Upper lobe of left lung (tissue), 6 donors: ENCODE measurements at regions not wholly inside any gene's neighbourhood (a gene's known extent, or its start where the extent isn't known, plus 50 kb on each side); places are given as distances from the start of the nearest gene placed in this dataset.

Experiments
- ATAC-seq, 2 donors: fragments of 200-7000 bp; cut with Tn5 transposase; one replicate each; pipeline ENCODE4 v1.9.1; 2022; ENCODE audit warnings: mild to moderate bottlenecking in 2 of 2, moderate library complexity in 2 of 2; ENCODE audit not compliant: low FRiP score in 2 of 2
- DNase-seq, 2 donors: peaks; one replicate each; pipeline ENCODE4 v3.0.0-alpha.2; 2019 to 2020
- H3K27ac ChIP-seq, 4 donors: fragments of 200-600 bp; sonication (generic); one replicate each; pipeline ENCODE4 v1.5.1; 2016 to 2019
- H3K27me3 ChIP-seq, 4 donors: fragments of 200-600 bp; sonication (generic); one replicate each; pipeline ENCODE4 v1.5.1; 2017 to 2019
- H3K36me3 ChIP-seq, 4 donors: fragments of 200-600 bp; sonication (generic); one replicate each; pipeline ENCODE4 v1.5.1; 2016 to 2019
- H3K4me1 ChIP-seq, 4 donors: fragments of 200-600 bp; sonication (generic); one replicate each; pipeline ENCODE4 v1.5.1; 2018 to 2019
- H3K4me3 ChIP-seq, 4 donors: fragments of 200-600 bp; sonication (generic); one replicate each; pipeline ENCODE4 v1.5.1; 2017 to 2019; ENCODE audit warnings: mild to moderate bottlenecking in 2 of 4, moderate library complexity in 1 of 4
- H3K9me3 ChIP-seq, 4 donors: fragments of 200-600 bp; sonication (generic); one replicate each; pipeline ENCODE4 v1.5.1; 2018 to 2019
- EP300 ChIP-seq, 4 donors: sonication (generic); formaldehyde crosslinking; IDR thresholded peaks; one replicate each; pipeline ENCODE4 v1.5.1; 2017; ENCODE audit warnings: antibody characterized with exemption in 4 of 4, control low read depth in 2 of 4
- POLR2A ChIP-seq, 4 donors: fragments of 450-650 bp; IDR thresholded peaks; one replicate each; pipeline ENCODE4 v1.5.1; 2016 to 2017; ENCODE audit warnings: antibody characterized with exemption in 4 of 4, mild to moderate bottlenecking in 2 of 4
- POLR2AphosphoS5 ChIP-seq, 2 donors: sonication (generic); formaldehyde crosslinking; IDR thresholded peaks; one replicate each; pipeline ENCODE4 v1.5.1; 2017; ENCODE audit warnings: antibody characterized with exemption in 2 of 2
- WGBS, 2 donors: methylation state at CpG; one replicate each; pipeline ENCODE4 v1.1.5; 2017 to 2018; 5-methylcytosine and 5-hydroxymethylcytosine counted together
- TF ChIP-seq, protein P1 (sequence below), 6 experiments: fragments of 450-650 bp in 4 of 6; fragments of 200-600 bp in 2 of 6; sonication (generic) in 2 of 6; IDR thresholded peaks; one replicate each; pipeline ENCODE4 v1.5.1; 2016 to 2019; ENCODE audit warnings: antibody characterized with exemption in 6 of 6
- donor health status: DM: no; HTN: no; CAD: no; lungs with moderate emphysema.
- donor health status: DM: no; HTN: yes; CAD: no; lungs with severe emphysema.

DNA sequence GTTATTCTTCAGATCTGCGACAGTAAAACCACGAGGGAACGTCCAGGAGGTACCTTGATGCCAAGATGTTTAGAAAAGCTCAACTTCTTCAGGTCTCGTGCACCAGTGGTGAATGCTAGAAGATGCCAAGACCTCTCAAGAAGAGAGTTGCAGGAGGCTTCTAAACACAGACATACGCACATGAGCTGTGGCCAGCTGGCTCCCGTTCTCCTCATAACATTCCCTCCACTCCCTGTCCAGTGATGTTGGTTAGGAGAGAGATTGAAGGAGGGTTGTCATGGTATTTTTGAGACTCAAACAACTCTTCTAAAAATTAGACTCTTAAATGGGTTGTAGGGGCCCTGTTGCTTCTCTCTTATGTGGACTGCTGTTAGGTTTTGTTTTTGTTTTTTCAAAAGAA, 184.3 kb downstream of the QDPR start:
- TF ChIP-seq POLR2AphosphoS5 (IDR thresholded peaks at IDR 0.05) (no peak), EP300 (IDR thresholded peaks at IDR 0.05) (no peak)
- TF ChIP-seq, protein P1, sequence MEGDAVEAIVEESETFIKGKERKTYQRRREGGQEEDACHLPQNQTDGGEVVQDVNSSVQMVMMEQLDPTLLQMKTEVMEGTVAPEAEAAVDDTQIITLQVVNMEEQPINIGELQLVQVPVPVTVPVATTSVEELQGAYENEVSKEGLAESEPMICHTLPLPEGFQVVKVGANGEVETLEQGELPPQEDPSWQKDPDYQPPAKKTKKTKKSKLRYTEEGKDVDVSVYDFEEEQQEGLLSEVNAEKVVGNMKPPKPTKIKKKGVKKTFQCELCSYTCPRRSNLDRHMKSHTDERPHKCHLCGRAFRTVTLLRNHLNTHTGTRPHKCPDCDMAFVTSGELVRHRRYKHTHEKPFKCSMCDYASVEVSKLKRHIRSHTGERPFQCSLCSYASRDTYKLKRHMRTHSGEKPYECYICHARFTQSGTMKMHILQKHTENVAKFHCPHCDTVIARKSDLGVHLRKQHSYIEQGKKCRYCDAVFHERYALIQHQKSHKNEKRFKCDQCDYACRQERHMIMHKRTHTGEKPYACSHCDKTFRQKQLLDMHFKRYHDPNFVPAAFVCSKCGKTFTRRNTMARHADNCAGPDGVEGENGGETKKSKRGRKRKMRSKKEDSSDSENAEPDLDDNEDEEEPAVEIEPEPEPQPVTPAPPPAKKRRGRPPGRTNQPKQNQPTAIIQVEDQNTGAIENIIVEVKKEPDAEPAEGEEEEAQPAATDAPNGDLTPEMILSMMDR (IDR thresholded peaks at IDR 0.05), result no peak
- no peak for DNase-seq
- WGBS, 2 donors, result 73 to 87% methylated on average over 6 of the region's 6 CpGs
- Histone ChIP-seq H3K27ac (no peak overlapping the region), H3K27me3 (no peaks in the 10 kb centered on the region), H3K36me3 (no peaks in the 10 kb centered on the region), H3K4me3 (no peak overlapping the region), H3K9me3 (no peaks in the 10 kb centered on the region), H3K4me1 (peaks cover 8 to 16% (median 12%) of the 10 kb centered on the region in 4 donors)
- no peak for ATAC-seq

DNA sequence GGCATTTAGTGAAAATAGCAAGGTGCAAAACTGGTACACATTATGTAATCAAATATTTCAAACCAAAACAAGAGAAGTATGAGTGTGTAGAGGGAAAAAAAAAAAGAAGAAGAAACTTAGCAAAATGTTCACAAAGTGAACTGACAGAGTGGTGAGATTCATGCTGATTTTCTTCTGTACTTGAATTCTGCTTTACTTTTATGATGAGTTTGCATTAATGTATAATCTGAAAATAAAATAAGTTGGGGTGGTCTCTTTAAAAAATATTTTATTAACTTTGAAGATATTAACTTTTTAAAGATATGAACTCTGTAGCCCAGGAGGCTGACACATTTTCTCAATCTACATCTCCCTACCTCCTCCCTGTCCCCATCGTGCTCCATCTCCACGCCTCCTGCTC, 185.1 kb downstream of the QDPR start:
- Histone ChIP-seq H3K27me3 (no peaks in the 10 kb centered on the region), H3K27ac (no peak overlapping the region), H3K4me1 (peaks cover 8 to 16% (median 12%) of the 10 kb centered on the region in 4 donors), H3K4me3 (no peak overlapping the region), H3K36me3 (no peaks in the 10 kb centered on the region), H3K9me3 (no peaks in the 10 kb centered on the region)
- TF ChIP-seq POLR2A (IDR thresholded peaks at IDR 0.05) (no peak), POLR2AphosphoS5 (IDR thresholded peaks at IDR 0.05) (no peak), EP300 (IDR thresholded peaks at IDR 0.05) (no peak)
- TF ChIP-seq, protein P1 (IDR thresholded peaks at IDR 0.05), result no peak
- 82 to 84% methylated on average over 2 of the region's 2 CpGs for WGBS, 2 donors
- ATAC-seq (no peak), DNase-seq (no peak)

DNA sequence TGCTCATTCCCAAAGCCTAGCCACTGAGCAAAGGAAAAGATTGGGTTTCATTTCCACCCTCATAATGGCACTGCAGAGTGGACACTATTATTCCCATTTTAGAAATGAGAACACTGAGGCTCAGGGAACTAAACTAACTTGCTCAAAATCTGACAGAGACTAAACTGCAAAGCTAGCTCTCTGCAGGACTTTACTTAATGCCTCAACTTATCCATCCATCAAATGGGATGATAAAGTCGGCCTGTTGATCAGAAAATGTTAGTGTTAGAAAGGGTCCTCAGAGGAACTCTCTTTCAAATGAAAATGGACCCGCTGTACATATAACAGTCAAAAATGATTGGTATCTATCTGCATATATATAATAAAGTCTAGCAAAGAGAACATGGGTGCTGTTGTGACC, 186.8 kb downstream of the QDPR start:
- Histone ChIP-seq H3K9me3 (no peaks in the 10 kb centered on the region), H3K27ac (no peak overlapping the region), H3K4me3 (no peak overlapping the region), H3K27me3 (no peaks in the 10 kb centered on the region), H3K36me3 (no peaks in the 10 kb centered on the region), H3K4me1 (peaks cover 8 to 16% (median 12%) of the 10 kb centered on the region in 4 donors)
- ATAC-seq, result no peak
- TF ChIP-seq EP300 (IDR thresholded peaks at IDR 0.05) (no peak), POLR2AphosphoS5 (IDR thresholded peaks at IDR 0.05) (no peak), POLR2A (IDR thresholded peaks at IDR 0.05) (no peak)
- TF ChIP-seq, protein P1 (IDR thresholded peaks at IDR 0.05), result no peak
- WGBS, 2 donors, result 83 to 98% methylated on average over 2 of the region's 2 CpGs
- DNase-seq, result no peak

DNA sequence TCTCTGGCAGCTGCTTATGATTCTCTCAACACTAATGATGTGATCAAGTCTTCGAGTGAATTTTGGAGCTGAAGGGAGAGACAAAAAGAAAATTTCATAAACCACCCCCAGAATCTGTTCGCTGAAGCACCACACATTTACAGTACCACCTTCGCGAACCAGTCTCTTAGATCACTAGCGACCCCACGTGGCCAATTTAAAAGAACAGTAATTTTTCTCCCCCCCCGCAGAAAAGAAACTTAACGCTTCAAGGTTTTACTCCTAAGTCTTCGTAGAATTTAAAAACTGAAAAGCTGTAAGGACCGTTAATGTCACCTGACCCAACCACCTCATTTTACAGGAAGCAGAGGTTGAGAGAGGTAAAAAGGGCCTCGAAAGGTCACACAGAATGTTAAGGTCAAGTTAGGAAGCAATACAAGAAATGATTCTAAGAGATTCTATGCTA, 187.5 kb downstream of the QDPR start:
- ATAC-seq (peak in 1 of 2 donors; percentile 54), DNase-seq (no peak)
- Histone ChIP-seq H3K9me3 (no peaks in the 10 kb centered on the region), H3K4me1 (peaks cover 8 to 16% (median 12%) of the 10 kb centered on the region in 4 donors), H3K27ac (peak overlapping the region in 2 of 4 donors; percentile 63 to 64), H3K27me3 (no peaks in the 10 kb centered on the region), H3K36me3 (no peaks in the 10 kb centered on the region), H3K4me3 (no peak overlapping the region)
- WGBS, 2 donors, result 10 to 12% methylated on average over 11 of the region's 11 CpGs
- TF ChIP-seq, protein P1 (IDR thresholded peaks at IDR 0.05), result peak in 5 of 6 experiments; percentile 34 to 55 (median 42)
- no peak for TF ChIP-seq POLR2A (IDR thresholded peaks at IDR 0.05)
- TF ChIP-seq EP300 (IDR thresholded peaks at IDR 0.05), result no peak
